K562 (cell line): ENCODE measurements at regions not wholly inside any gene's neighbourhood (a gene's known extent, or its start where the extent isn't known, plus 50 kb on each side); places are given as distances from the start of the nearest gene placed in this dataset.

Experiments
- ATAC-seq: fragments of 200-7000 bp; cut with Tn5 transposase; 3 replicates; pipeline ENCODE4 v1.9.1; 2020; ENCODE audit warnings: moderate library complexity
- BruUV-seq: library from RNA; stranded (reverse); fragments of 400-500 nt; replicated peaks from 2 replicates; lab custom pipeline; 2021; lab: Mats Ljungman, UMichigan
- CTCF ChIA-PET: fragments of 300-600 bp; formaldehyde crosslinking; extraction: SDS; loops from one replicate; lab custom pipeline; 2021; ENCODE audit warnings: low intra/inter-chr PET ratio; lab: Yijun Ruan, JAX
- POLR2A ChIA-PET: fragments of 300-600, 350-650 bp; sonication (Branson Sonifier 250); formaldehyde crosslinking; extraction: SDS; loops from one replicate; lab custom pipeline; 2021; ENCODE audit warnings: antibody characterized with exemption, inconsistent platforms; lab: Yijun Ruan, JAX
- DNase-seq, 4 experiments: peaks; one replicate each; pipeline versions ENCODE4 v3.0.0 to v3.0.0-alpha.2; 2011 to 2018; ENCODE audit warnings: low spot score in 3 of 4, mixed read lengths in 3 of 4; ENCODE audit errors: extremely low read depth in 1 of 4
- FAIRE-seq: peaks from 2 replicates; lab custom pipeline; 2011; peaks lifted over from hg19 to GRCh38; lab: Jason Lieb, UNC
- H2AFZ ChIP-seq: 2 replicates; pipeline ENCODE4 v1.6.0; 2011; ENCODE audit warnings: low read depth, low read length, control low read depth, inconsistent platforms
- H3K27ac ChIP-seq: fragments of 200-600 bp; 3 replicates; pipeline ENCODE4 v1.8.0; 2011; ENCODE audit warnings: low read depth, mild to moderate bottlenecking, control low read depth, inconsistent platforms, low read length, moderate library complexity, mixed read lengths; ENCODE audit errors: extremely low read depth
- H3K27me3 ChIP-seq, 2 experiments: fragments of 300-600 bp in 1 of 2; 2 replicates in 1 of 2; 3 replicates in 1 of 2; pipeline versions ENCODE4 v1.6.0 to v1.8.0; 2011; ENCODE audit warnings: inconsistent platforms in 2 of 2, low read length in 2 of 2, mild to moderate bottlenecking in 1 of 2, mixed read lengths in 1 of 2, moderate library complexity in 1 of 2; ENCODE audit not compliant: control insufficient read depth in 2 of 2, insufficient read depth in 2 of 2
- H3K36me3 ChIP-seq: fragments of 300-600 bp; 3 replicates; pipeline ENCODE4 v1.8.0; 2011; ENCODE audit warnings: mild to moderate bottlenecking, low read length, inconsistent platforms; ENCODE audit not compliant: control insufficient read depth, insufficient read depth
- H3K4me1 ChIP-seq, 2 experiments: fragments of 200-600 bp in 1 of 2; replicated peaks in 1 of 2; 2 replicates in 1 of 2; 3 replicates in 1 of 2; pipeline versions ENCODE4 v1.5.1 to v1.8.0; 2011; ENCODE audit warnings: inconsistent platforms in 2 of 2, low read length in 2 of 2, mild to moderate bottlenecking in 1 of 2, mixed read lengths in 1 of 2, moderate library complexity in 1 of 2; ENCODE audit not compliant: control insufficient read depth in 2 of 2, insufficient read depth in 2 of 2
- H3K4me2 ChIP-seq: 2 replicates; pipeline ENCODE4 v1.6.1; 2011; ENCODE audit warnings: low read length, control low read depth, inconsistent platforms, mixed read lengths; ENCODE audit not compliant: insufficient read depth
- H3K4me3 ChIP-seq: fragments of 200-600 bp; sonication (generic), shearing (Covaris generic); 2 replicates; pipeline ENCODE4 v1.5.1; 2016; ENCODE audit warnings: control low read depth, inconsistent platforms
- H3K79me2 ChIP-seq: fragments of 200-600 bp; 3 replicates; pipeline ENCODE4 v1.8.0; 2011; ENCODE audit warnings: low read length, inconsistent platforms; ENCODE audit not compliant: control insufficient read depth, insufficient read depth
- H3K9ac ChIP-seq, 2 experiments: 2 replicates each; pipeline versions ENCODE4 v1.6.0 to v1.6.1; 2011; ENCODE audit warnings: low read depth in 2 of 2, low read length in 2 of 2, control low read depth in 1 of 2, inconsistent platforms in 1 of 2, mild to moderate bottlenecking in 1 of 2, mixed read lengths in 1 of 2; ENCODE audit not compliant: insufficient read depth in 1 of 2
- H3K9me1 ChIP-seq: one replicate; pipeline ENCODE4 v1.6.0; 2011; ENCODE audit warnings: inconsistent platforms, mild to moderate bottlenecking, low read length, moderate library complexity; ENCODE audit not compliant: control insufficient read depth, insufficient read depth
- H3K9me3 ChIP-seq: replicated peaks from 2 replicates; pipeline ENCODE4 v1.5.1; 2011; ENCODE audit warnings: low read depth, low read length, inconsistent platforms; ENCODE audit not compliant: control insufficient read depth, insufficient read depth
- H4K20me1 ChIP-seq: replicated peaks from 2 replicates; pipeline ENCODE4 v1.6.1; 2011; ENCODE audit warnings: low read length, inconsistent platforms, mixed read lengths; ENCODE audit not compliant: control insufficient read depth, insufficient read depth
- CXXC5 ChIP-seq: fragments of 250-450 bp; sonication (Bioruptor Pico); IDR thresholded peaks from 2 replicates; pipeline ENCODE4 v1.8.0; 2022; ENCODE audit warnings: inconsistent platforms, mild to moderate bottlenecking, moderate library complexity
- HMG20A ChIP-seq: fragments of 450-650 bp; formaldehyde crosslinking; conservative IDR thresholded peaks from 2 replicates; pipeline ENCODE4 v1.4.0; 2020; ENCODE audit warnings: mild to moderate bottlenecking, mixed read lengths
- NCOA1 ChIP-seq: fragments of 450-650 bp; IDR thresholded peaks from 2 replicates; pipeline ENCODE4 v1.6.1; 2016; ENCODE audit warnings: low read depth
- POLR2G ChIP-seq: fragments of 200-400 bp; formaldehyde crosslinking; IDR thresholded peaks from 2 replicates; pipeline ENCODE4 v1.6.1; 2017; ENCODE audit warnings: low read depth, mild to moderate bottlenecking, antibody characterized with exemption, low read length, moderate library complexity
- TCF7 ChIP-seq: sonication (generic); IDR thresholded peaks from 2 replicates; pipeline ENCODE4 v1.6.1; 2016; ENCODE audit warnings: antibody characterized with exemption, borderline replicate concordance
- U2AF1 ChIP-seq: fragments of 200-400 bp; formaldehyde crosslinking; optimal IDR thresholded peaks from 2 replicates; pipeline ENCODE3; 2017; ENCODE audit warnings: mild to moderate bottlenecking, low read depth, low read length, moderate library complexity
- ZBTB1 ChIP-seq: sonication (generic); formaldehyde crosslinking; IDR thresholded peaks from 2 replicates; pipeline ENCODE4 v1.8.1; 2023; ENCODE audit warnings: missing genetic modification reagents, low read depth, mild to moderate bottlenecking, borderline replicate concordance
- ZSCAN29 ChIP-seq: fragments of 450-650 bp; IDR thresholded peaks from 2 replicates; pipeline ENCODE4 v1.6.1; 2017
- WGBS: fragments of 100-300 bp; shearing (Covaris generic); methylation state at CpG from one replicate; pipeline ENCODE4 v1.1.6; 2016; ENCODE audit warnings: low coverage, mixed read lengths; ENCODE audit not compliant: insufficient coverage; ENCODE audit errors: missing lambda C conversion rate; 5-methylcytosine and 5-hydroxymethylcytosine counted together
- in situ Hi-C: fragments of 300-500 bp; cut with MboI; formaldehyde crosslinking; loops from 4 replicates; pipeline ENCODE4 v1.15.0; 2018; ENCODE audit warnings: inconsistent platforms, mixed read lengths
- intact Hi-C: fragments of 100-400 bp; cut with micrococcal nuclease; formaldehyde crosslinking; loops from 2 replicates; pipeline ENCODE4 v1.14.2; 2022

DNA sequence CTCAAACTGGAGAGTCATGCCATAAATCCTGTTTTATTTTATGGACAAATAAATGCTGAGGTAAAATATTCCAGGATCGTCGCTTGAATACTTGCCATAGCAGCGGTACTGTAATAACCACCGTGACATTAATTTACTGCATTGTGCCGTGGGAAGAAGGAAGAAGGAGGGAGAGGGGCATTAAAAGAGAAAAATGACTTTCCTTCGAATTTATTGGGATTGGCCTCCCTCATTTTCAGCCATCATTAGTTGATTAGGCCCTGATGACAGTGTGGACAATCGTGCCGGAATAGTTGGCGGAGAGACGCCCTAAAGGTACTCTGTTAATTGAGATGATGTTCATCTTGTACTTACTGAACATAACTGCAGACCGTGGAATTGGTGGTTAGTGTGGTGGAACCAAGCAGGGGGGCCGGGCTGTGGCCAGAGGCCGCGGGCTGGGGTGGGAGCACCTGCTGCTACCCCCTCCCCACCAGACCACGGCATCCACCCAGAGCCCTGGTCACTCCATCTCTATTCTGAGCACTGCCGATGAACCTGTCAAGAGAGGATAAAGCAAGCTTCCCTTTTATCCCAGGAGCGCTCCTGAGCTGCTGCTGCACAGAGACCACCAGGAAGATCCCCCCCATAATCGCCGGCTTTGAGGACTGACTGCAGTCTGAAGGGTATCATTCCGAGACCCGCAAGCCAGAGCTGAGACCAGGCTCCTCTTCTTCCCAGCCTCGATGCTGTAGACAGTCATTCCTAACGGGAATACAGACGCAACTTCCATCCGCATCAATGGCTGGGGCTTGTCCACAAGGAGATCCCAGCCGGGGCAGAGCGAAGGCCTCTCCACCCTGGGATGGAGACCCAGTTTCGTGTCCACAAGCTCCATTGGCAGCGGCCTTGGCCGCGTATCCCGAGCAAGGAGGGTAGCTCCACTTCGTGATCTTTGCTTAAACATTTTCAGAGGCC lies 168.3 kb upstream of the TSHZ3 start:
- in situ Hi-C loops = no loop called here
- Histone ChIP-seq H3K4me1 (no peaks in the 10 kb centered on the region; a peak in 1 of 5 replicates), H3K9me1 (no peaks in the 10 kb centered on the region), H3K9me3 (no peaks in the 10 kb centered on the region), H3K27me3 (peaks cover 0 to 12% of the 10 kb centered on the region in 2 experiments; a peak in 1 of 5 replicates), H3K36me3 (no peaks in the 10 kb centered on the region), H3K4me2 (no peak overlapping the region)
- FAIRE-seq = no peak
- intact Hi-C loops = no loop called here
- POLR2A ChIA-PET = interaction anchor here (0.7 to 1.3 kb wide), 2 partner anchors 9 to 599 kb away, joined by 3 read pairs; no protein-coding TSS in a partner anchor
- TF ChIP-seq HMG20A = no peak
- TF ChIP-seq, all 486 proteins: peak for 0
- CTCF ChIA-PET = no interaction called here
- Histone ChIP-seq H3K4me3 (no peak overlapping the region), H4K20me1 (no peaks in the 10 kb centered on the region; the same call in 1 of the 2 replicates), H3K9ac (no peak overlapping the region), H3K79me2 (no peaks in the 10 kb centered on the region), H2AFZ (no peak overlapping the region), H3K27ac (no peak overlapping the region)
- no TSS peak for BruUV-seq
- DNase-seq = no peak
- 1% methylated on average over 31 of the region's 33 CpGs for whole genome bisulfite sequencing
- no peak for ATAC-seq

DNA sequence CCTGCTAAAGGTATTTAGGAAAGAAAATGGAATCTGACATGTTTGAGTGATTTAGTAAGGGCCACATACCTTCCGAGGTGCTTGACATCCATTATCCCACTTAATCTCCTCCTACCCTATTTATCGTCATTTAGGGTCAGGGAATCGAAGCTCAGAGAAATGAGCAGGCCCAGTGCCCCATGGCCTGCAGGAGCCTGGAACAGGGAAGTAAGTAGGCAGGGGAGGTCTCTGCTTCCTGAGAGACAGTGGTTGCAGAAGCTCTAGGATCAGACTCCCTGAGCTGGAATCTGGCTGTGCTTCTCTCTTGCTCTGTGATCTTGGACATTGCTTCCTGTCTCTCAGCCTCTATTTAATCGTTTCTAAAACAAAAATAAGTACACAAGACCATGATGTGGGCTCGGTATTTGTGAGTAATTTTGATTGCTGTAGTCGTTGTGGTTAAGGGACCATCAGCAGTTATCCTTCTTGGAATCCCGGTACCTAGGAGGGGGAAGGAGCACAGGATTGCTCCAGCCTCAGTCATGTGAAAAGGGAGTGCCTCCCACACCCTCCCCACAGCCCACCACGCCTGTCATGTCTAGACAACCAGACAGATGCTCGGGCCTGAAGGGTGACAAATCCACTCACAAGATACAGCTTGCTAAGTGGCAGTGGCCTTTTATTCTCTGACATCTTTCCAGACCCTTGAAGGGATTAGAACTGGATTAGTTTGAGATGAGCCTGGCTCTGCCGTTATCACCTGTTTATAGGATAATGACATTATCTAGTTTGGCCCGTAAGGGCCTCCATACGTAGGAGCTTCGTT lies 169.2 kb upstream of the TSHZ3 start:
- no TSS peak for BruUV-seq
- no peaks in the 10 kb centered on the region for H3K79me2 ChIP-seq
- intact Hi-C loops = no loop called here
- in situ Hi-C loops = no loop called here
- H3K36me3 ChIP-seq = no peaks in the 10 kb centered on the region
- under 1% methylated on average over 13 of the region's 13 CpGs for WGBS
- H3K9me3 ChIP-seq = no peaks in the 10 kb centered on the region
- peaks cover 0 to 12% of the 10 kb centered on the region in 2 experiments; a peak in 1 of 5 replicates for H3K27me3 ChIP-seq
- no peak overlapping the region for H3K4me2 ChIP-seq
- FAIRE-seq (no peak), DNase-seq (no peak), ATAC-seq (no peak)
- ChIA-PET CTCF (no interaction called here), POLR2A (interaction anchor here (0.7 to 1.3 kb wide), 2 partner anchors 8 to 600 kb away, joined by 3 read pairs; no protein-coding TSS in a partner anchor)
- no peak for TF ChIP-seq NCOA1
- no peak for TF ChIP-seq ZBTB1 (CRISPR knock-in tag)
- no peak for TF ChIP-seq ZSCAN29
- no peak for TF ChIP-seq U2AF1
- no peak for TF ChIP-seq POLR2G
- TF ChIP-seq CXXC5 = no peak
- TF ChIP-seq TCF7 = no peak
- H3K27ac ChIP-seq = no peak overlapping the region
- H4K20me1 ChIP-seq = no peaks in the 10 kb centered on the region; the same call in 1 of the 2 replicates
- H3K9me1 ChIP-seq = no peaks in the 10 kb centered on the region
- H3K4me3 ChIP-seq = no peak overlapping the region
- no peak overlapping the region for H2AFZ ChIP-seq
- no peak overlapping the region for H3K9ac ChIP-seq
- H3K4me1 ChIP-seq = no peaks in the 10 kb centered on the region; a peak in 1 of 5 replicates
